ENCODE measurements at regions not wholly inside any gene's neighbourhood (a gene's known extent, or its start where the extent isn't known, plus 50 kb on each side); places are given as distances from the start of the nearest gene placed in this dataset.

- FAIRE-seq (no peak), ATAC-seq (no peak), DNase-seq (ENCODE audit: low read depth in 1 of 2, low spot score in 1 of 2) (no peak)
- Histone ChIP-seq H3K4me3 (no peak overlapping the region), H3K9me3 (no peaks in the 10 kb centered on the region), H3K4me2 (no peak overlapping the region), H3K4me1 (no peaks in the 10 kb centered on the region), H3K27ac (no peak overlapping the region)
- WGBS (ENCODE audit: missing lambda C conversion rate), result 9% methylated on average over 1 of the region's 1 CpG
- ChIA-PET CTCF (interaction anchor here (1.0 kb wide), 1 partner anchor 21 kb away, joined by 3 read pairs; no protein-coding TSS in a partner anchor), POLR2A (no interaction called here)
- no peak for TF ChIP-seq HOXB5 (CRISPR knock-in tag; IDR thresholded peaks at IDR 0.05)
- TF ChIP-seq EP300 (IDR thresholded peaks at IDR 0.05), result no peak
- TF ChIP-seq PHF8 (IDR thresholded peaks at IDR 0.05; ENCODE audit: borderline replicate concordance, low read depth), result no peak
- TF ChIP-seq HOXB13 (CRISPR knock-in tag; IDR thresholded peaks at IDR 0.05; ENCODE audit: low read depth), result no peak
- TF ChIP-seq TFCP2L1 (CRISPR knock-in tag; IDR thresholded peaks at IDR 0.05), result no peak
These were observed 127.3 kb upstream of the MON1B start for GRCh38 chr16:77063676-77064016.

GRCh38 chr16:77064037-77064436, 127.0 kb upstream of the MON1B start:
- no peaks in the 10 kb centered on the region for H3K4me1 ChIP-seq
- H3K27ac ChIP-seq, result no peak overlapping the region
- no peak for TF ChIP-seq E2F6 (IDR thresholded peaks at IDR 0.05; ENCODE audit: borderline replicate concordance, low read depth)
- TF ChIP-seq MYC (IDR thresholded peaks at IDR 0.05; ENCODE audit: borderline replicate concordance, low read length), result no peak
- no peak for TF ChIP-seq CHD4 (IDR thresholded peaks at IDR 0.05; ENCODE audit: borderline replicate concordance)
- TF ChIP-seq KDM1A (IDR thresholded peaks at IDR 0.05; ENCODE audit: low read depth), result no peak
- no peak for TF ChIP-seq MAFK (IDR thresholded peaks at IDR 0.05; ENCODE audit: partially characterized antibody)
- TF ChIP-seq ELK1 (IDR thresholded peaks at IDR 0.05; ENCODE audit: low read depth, low read length), result no peak
- TF ChIP-seq SREBF2 (IDR thresholded peaks at IDR 0.05), result no peak
- TF ChIP-seq ZC3H11A (IDR thresholded peaks at IDR 0.05), result no peak
- TF ChIP-seq BHLHE40 (IDR thresholded peaks at IDR 0.05; ENCODE audit: low read depth, low read length), result no peak
- TF ChIP-seq ATOH8 (CRISPR knock-in tag; IDR thresholded peaks at IDR 0.05; ENCODE audit: low read depth), result no peak
- no peak for TF ChIP-seq CEBPB (IDR thresholded peaks at IDR 0.05)
- TF ChIP-seq BCL3 (IDR thresholded peaks at IDR 0.05), result no peak
- TF ChIP-seq ZNF302 (CRISPR knock-in tag; IDR thresholded peaks at IDR 0.05), result no peak
- TF ChIP-seq HOXB13 (CRISPR knock-in tag; IDR thresholded peaks at IDR 0.05; ENCODE audit: low read depth), result no peak
- no peak for TF ChIP-seq MAX (IDR thresholded peaks at IDR 0.05)
- DNase-seq (ENCODE audit: low read depth in 1 of 2, low spot score in 1 of 2) (no peak), ATAC-seq (no peak; a peak in 1 of 6 replicates), FAIRE-seq (no peak)
- no peak overlapping the region for H3K4me3 ChIP-seq
- 33% methylated on average over 7 of the region's 7 CpGs for WGBS (ENCODE audit: missing lambda C conversion rate)
- POLR2A ChIA-PET, result no interaction called here
- no peaks in the 10 kb centered on the region for H3K9me3 ChIP-seq
- H3K4me2 ChIP-seq, result no peak overlapping the region
- CTCF ChIA-PET, result interaction anchor here (1.0 kb wide), 1 partner anchor 21 kb away, joined by 3 read pairs; no protein-coding TSS in a partner anchor

- no peaks in the 10 kb centered on the region for H3K9me3 ChIP-seq
- ATAC-seq (no peak), FAIRE-seq (no peak), DNase-seq (ENCODE audit: low read depth in 1 of 2, low spot score in 1 of 2) (no peak)
- POLR2A ChIA-PET, result no interaction called here
- no peaks in the 10 kb centered on the region for H3K4me1 ChIP-seq
- H3K4me2 ChIP-seq, result no peak overlapping the region
- 46% methylated on average over 9 of the region's 9 CpGs for WGBS (ENCODE audit: missing lambda C conversion rate)
- CTCF ChIA-PET, result interaction anchor here (1.3 kb wide), 1 partner anchor 24 kb away, joined by 4 read pairs; no protein-coding TSS in a partner anchor
- TF ChIP-seq HDAC2 (IDR thresholded peaks at IDR 0.05) (no peak), GATA3 (IDR thresholded peaks at IDR 0.05; ENCODE audit: borderline replicate concordance) (no peak), ZC3H11A (IDR thresholded peaks at IDR 0.05) (no peak), PBX3 (IDR thresholded peaks at IDR 0.05) (no peak), TP53 (CRISPR knock-in tag; IDR thresholded peaks at IDR 0.05) (no peak), SMC3 (IDR thresholded peaks at IDR 0.05) (no peak), EHF (CRISPR knock-in tag; IDR thresholded peaks at IDR 0.05) (no peak), MYC (IDR thresholded peaks at IDR 0.05; ENCODE audit: borderline replicate concordance, low read length) (no peak)
- no peak overlapping the region for H3K27ac ChIP-seq
- no peak overlapping the region for H3K4me3 ChIP-seq
These were observed 124.0 kb upstream of the MON1B start for GRCh38 chr16:77066896-77067496.

Data from A549 (cell line).